ENCODE measurements at regions not wholly inside any gene's neighbourhood (a gene's known extent, or its start where the extent isn't known, plus 50 kb on each side); places are given as distances from the start of the nearest gene placed in this dataset.
A peak's percentile ranks its signal among the peaks of the same experiment; 100 is the strongest.

DNA sequence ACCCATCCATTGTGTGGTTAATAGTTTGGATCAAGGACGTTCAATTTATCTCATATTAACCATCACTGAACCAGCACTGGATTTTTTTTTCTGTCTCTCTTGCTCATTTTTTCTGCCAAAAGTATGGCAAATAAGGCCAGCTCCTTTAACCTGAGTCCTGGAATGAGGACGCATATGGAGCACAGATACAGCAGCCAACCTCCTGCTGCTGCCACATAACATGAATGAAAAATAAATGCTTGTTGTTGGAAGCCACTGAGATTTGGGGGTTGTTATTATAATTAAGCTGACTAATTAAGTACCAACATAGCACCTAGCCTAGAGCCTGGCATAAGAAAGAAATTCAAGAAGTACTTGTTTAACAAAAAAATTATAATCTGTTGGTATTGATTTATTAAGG lies 335.3 kb upstream of the DUSP10 start:
- peaks cover 23% of the 10 kb centered on the region for H3F3A ChIP-seq (replicated peaks; ENCODE audit: insufficient read depth)
- H3K4me3 ChIP-seq (ENCODE audit: low read depth in 2 of 2, low read length in 1 of 2) = no peak overlapping the region
- no peaks in the 10 kb centered on the region for H3K9me3 ChIP-seq
- TF ChIP-seq, protein P1, sequence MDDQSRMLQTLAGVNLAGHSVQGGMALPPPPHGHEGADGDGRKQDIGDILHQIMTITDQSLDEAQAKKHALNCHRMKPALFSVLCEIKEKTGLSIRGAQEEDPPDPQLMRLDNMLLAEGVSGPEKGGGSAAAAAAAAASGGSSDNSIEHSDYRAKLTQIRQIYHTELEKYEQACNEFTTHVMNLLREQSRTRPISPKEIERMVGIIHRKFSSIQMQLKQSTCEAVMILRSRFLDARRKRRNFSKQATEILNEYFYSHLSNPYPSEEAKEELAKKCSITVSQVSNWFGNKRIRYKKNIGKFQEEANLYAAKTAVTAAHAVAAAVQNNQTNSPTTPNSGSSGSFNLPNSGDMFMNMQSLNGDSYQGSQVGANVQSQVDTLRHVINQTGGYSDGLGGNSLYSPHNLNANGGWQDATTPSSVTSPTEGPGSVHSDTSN (IDR thresholded peaks at IDR 0.05) = no peak
- TF ChIP-seq, protein P2, sequence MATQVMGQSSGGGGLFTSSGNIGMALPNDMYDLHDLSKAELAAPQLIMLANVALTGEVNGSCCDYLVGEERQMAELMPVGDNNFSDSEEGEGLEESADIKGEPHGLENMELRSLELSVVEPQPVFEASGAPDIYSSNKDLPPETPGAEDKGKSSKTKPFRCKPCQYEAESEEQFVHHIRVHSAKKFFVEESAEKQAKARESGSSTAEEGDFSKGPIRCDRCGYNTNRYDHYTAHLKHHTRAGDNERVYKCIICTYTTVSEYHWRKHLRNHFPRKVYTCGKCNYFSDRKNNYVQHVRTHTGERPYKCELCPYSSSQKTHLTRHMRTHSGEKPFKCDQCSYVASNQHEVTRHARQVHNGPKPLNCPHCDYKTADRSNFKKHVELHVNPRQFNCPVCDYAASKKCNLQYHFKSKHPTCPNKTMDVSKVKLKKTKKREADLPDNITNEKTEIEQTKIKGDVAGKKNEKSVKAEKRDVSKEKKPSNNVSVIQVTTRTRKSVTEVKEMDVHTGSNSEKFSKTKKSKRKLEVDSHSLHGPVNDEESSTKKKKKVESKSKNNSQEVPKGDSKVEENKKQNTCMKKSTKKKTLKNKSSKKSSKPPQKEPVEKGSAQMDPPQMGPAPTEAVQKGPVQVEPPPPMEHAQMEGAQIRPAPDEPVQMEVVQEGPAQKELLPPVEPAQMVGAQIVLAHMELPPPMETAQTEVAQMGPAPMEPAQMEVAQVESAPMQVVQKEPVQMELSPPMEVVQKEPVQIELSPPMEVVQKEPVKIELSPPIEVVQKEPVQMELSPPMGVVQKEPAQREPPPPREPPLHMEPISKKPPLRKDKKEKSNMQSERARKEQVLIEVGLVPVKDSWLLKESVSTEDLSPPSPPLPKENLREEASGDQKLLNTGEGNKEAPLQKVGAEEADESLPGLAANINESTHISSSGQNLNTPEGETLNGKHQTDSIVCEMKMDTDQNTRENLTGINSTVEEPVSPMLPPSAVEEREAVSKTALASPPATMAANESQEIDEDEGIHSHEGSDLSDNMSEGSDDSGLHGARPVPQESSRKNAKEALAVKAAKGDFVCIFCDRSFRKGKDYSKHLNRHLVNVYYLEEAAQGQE (IDR thresholded peaks at IDR 0.05; ENCODE audit: low read depth, low read length) = no peak
- TF ChIP-seq MXI1 (IDR thresholded peaks at IDR 0.05; ENCODE audit: low read depth, low read length) = no peak
- TF ChIP-seq YY1 (IDR thresholded peaks at IDR 0.05; ENCODE audit: low read depth) = no peak
- no peak for TF ChIP-seq JUND (IDR thresholded peaks at IDR 0.05)
- no peak for TF ChIP-seq NRF1 (IDR thresholded peaks at IDR 0.05; ENCODE audit: low read depth, low read length)
- TF ChIP-seq, protein P3, sequence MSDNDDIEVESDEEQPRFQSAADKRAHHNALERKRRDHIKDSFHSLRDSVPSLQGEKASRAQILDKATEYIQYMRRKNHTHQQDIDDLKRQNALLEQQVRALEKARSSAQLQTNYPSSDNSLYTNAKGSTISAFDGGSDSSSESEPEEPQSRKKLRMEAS (IDR thresholded peaks at IDR 0.05; ENCODE audit: low read depth) = no peak
- TF ChIP-seq NFIC (IDR thresholded peaks at IDR 0.05; ENCODE audit: borderline replicate concordance) = no peak
- no peak for TF ChIP-seq FOXJ3 (CRISPR knock-in tag; IDR thresholded peaks at IDR 0.05)
- TF ChIP-seq MEF2A (IDR thresholded peaks at IDR 0.05; ENCODE audit: borderline replicate concordance, low read depth) = no peak
- no peak for TF ChIP-seq FOXM1 (IDR thresholded peaks at IDR 0.05; ENCODE audit: low read depth)
- TF ChIP-seq CHD2 (IDR thresholded peaks at IDR 0.05; ENCODE audit: low read length, partially characterized antibody) = no peak
- no peaks in the 10 kb centered on the region for H3K36me3 ChIP-seq (replicated peaks in 1 of 2; ENCODE audit: control insufficient read depth in 1 of 2, insufficient read depth in 2 of 2, low read length in 1 of 2)
- H3K79me2 ChIP-seq (ENCODE audit: insufficient read depth) = no peaks in the 10 kb centered on the region
- no peaks in the 10 kb centered on the region; a peak in 2 of 4 replicates for H3K4me1 ChIP-seq (ENCODE audit: control insufficient read depth in 1 of 2, insufficient read depth in 2 of 2, low read depth in 1 of 2, low read length in 1 of 2)
- ChIA-PET CTCF (no interaction called here), POLR2A (no interaction called here)
- no peak overlapping the region for H3K27ac ChIP-seq (ENCODE audit: low read depth in 2 of 2, low read length in 1 of 2)
- no peaks in the 10 kb centered on the region for H3K27me3 ChIP-seq (ENCODE audit: insufficient read depth)
- no peaks in the 10 kb centered on the region for H3K9me2 ChIP-seq
- DNase-seq = no peak
- no peak overlapping the region for H2AFZ ChIP-seq (ENCODE audit: low read depth)
- H3K9ac ChIP-seq = no peak overlapping the region
- 68% methylated on average over 2 of the region's 2 CpGs for WGBS (ENCODE audit: low lambda C conversion rate)
- H4K20me1 ChIP-seq (ENCODE audit: insufficient read depth) = no peaks in the 10 kb centered on the region
- no peak overlapping the region for H3K4me2 ChIP-seq

DNA sequence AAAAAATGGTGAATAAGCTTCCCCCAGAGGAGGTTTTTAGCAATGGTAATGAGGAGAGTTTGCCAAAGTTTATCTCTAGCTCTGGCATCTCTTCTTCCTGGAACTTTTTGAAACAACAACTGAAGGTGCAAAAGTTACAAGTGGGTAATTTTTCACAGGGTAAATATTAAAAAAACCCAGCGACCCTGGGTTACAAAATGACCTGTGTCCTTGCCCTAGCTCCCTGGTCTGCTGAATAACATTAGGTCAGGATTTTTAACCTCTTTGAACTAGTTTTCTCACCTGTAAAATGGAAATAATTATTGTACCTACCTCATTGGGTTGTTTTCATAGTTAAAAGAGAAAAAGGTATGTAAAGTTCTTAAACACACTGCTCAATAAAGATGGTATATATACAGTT lies 332.4 kb upstream of the DUSP10 start:
- Histone ChIP-seq H3K4me3 (ENCODE audit: low read depth in 2 of 2, low read length in 1 of 2) (no peak overlapping the region), H3K9me3 (no peaks in the 10 kb centered on the region), H3K4me1 (ENCODE audit: control insufficient read depth in 1 of 2, insufficient read depth in 2 of 2, low read depth in 1 of 2, low read length in 1 of 2) (no peaks in the 10 kb centered on the region; a peak in 2 of 4 replicates), H2AFZ (ENCODE audit: low read depth) (peak overlapping the region; percentile 0; the same call in 1 of the 2 replicates), H3F3A (replicated peaks; ENCODE audit: insufficient read depth) (peaks cover 19% of the 10 kb centered on the region), H3K27me3 (ENCODE audit: insufficient read depth) (no peaks in the 10 kb centered on the region), H3K9ac (no peak overlapping the region), H3K36me3 (replicated peaks in 1 of 2; ENCODE audit: control insufficient read depth in 1 of 2, insufficient read depth in 2 of 2, low read length in 1 of 2) (no peaks in the 10 kb centered on the region), H3K4me2 (no peak overlapping the region), H3K9me2 (no peaks in the 10 kb centered on the region), H4K20me1 (ENCODE audit: insufficient read depth) (no peaks in the 10 kb centered on the region), H3K79me2 (ENCODE audit: insufficient read depth) (no peaks in the 10 kb centered on the region), H3K27ac (ENCODE audit: low read depth in 2 of 2, low read length in 1 of 2) (peak overlapping the region in 1 of 2 experiments; percentile 54; a peak in 3 of 4 replicates)
- ChIA-PET CTCF (interaction anchor here (1.1 kb wide), 1 partner anchor 8 kb away, joined by 3 read pairs; no protein-coding TSS in a partner anchor), POLR2A (no interaction called here)
- 67% methylated on average over 1 of the region's 1 CpG for WGBS (ENCODE audit: low lambda C conversion rate)
- DNase-seq = no peak
- TF ChIP-seq, protein P4, sequence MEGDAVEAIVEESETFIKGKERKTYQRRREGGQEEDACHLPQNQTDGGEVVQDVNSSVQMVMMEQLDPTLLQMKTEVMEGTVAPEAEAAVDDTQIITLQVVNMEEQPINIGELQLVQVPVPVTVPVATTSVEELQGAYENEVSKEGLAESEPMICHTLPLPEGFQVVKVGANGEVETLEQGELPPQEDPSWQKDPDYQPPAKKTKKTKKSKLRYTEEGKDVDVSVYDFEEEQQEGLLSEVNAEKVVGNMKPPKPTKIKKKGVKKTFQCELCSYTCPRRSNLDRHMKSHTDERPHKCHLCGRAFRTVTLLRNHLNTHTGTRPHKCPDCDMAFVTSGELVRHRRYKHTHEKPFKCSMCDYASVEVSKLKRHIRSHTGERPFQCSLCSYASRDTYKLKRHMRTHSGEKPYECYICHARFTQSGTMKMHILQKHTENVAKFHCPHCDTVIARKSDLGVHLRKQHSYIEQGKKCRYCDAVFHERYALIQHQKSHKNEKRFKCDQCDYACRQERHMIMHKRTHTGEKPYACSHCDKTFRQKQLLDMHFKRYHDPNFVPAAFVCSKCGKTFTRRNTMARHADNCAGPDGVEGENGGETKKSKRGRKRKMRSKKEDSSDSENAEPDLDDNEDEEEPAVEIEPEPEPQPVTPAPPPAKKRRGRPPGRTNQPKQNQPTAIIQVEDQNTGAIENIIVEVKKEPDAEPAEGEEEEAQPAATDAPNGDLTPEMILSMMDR (IDR thresholded peaks at IDR 0.05) = no peak
- TF ChIP-seq, protein P5, sequence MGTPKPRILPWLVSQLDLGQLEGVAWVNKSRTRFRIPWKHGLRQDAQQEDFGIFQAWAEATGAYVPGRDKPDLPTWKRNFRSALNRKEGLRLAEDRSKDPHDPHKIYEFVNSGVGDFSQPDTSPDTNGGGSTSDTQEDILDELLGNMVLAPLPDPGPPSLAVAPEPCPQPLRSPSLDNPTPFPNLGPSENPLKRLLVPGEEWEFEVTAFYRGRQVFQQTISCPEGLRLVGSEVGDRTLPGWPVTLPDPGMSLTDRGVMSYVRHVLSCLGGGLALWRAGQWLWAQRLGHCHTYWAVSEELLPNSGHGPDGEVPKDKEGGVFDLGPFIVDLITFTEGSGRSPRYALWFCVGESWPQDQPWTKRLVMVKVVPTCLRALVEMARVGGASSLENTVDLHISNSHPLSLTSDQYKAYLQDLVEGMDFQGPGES (IDR thresholded peaks at IDR 0.05; ENCODE audit: low read depth, low read length) = no peak
- TF ChIP-seq TEAD4 (IDR thresholded peaks at IDR 0.05; ENCODE audit: borderline replicate concordance, insufficient read depth) (no peak), ELF1 (IDR thresholded peaks at IDR 0.05) (no peak), GABPA (IDR thresholded peaks at IDR 0.05; ENCODE audit: low read depth) (no peak), FOSL2 (IDR thresholded peaks at IDR 0.05; ENCODE audit: borderline replicate concordance, low read depth) (no peak), TAF1 (IDR thresholded peaks at IDR 0.05; ENCODE audit: borderline replicate concordance, low read depth, low read length) (no peak), YY1 (IDR thresholded peaks at IDR 0.05; ENCODE audit: low read depth) (no peak)
- TF ChIP-seq, protein P6, sequence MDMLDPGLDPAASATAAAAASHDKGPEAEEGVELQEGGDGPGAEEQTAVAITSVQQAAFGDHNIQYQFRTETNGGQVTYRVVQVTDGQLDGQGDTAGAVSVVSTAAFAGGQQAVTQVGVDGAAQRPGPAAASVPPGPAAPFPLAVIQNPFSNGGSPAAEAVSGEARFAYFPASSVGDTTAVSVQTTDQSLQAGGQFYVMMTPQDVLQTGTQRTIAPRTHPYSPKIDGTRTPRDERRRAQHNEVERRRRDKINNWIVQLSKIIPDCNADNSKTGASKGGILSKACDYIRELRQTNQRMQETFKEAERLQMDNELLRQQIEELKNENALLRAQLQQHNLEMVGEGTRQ (IDR thresholded peaks at IDR 0.05; ENCODE audit: borderline replicate concordance, low read depth, low read length) = no peak
